Eye (tissue), 1 donor: ENCODE measurements at regions not wholly inside any gene's neighbourhood (a gene's known extent, or its start where the extent isn't known, plus 50 kb on each side); places are given as distances from the start of the nearest gene placed in this dataset.

Experiments
- DNase-seq: peaks from one replicate; pipeline ENCODE4 v3.0.0-alpha.2; 2015

- DNase-seq: no peak
These were observed 88.3 kb upstream of the PLEKHG7 start for GRCh38 chr12:92614502-92614901.

DNA sequence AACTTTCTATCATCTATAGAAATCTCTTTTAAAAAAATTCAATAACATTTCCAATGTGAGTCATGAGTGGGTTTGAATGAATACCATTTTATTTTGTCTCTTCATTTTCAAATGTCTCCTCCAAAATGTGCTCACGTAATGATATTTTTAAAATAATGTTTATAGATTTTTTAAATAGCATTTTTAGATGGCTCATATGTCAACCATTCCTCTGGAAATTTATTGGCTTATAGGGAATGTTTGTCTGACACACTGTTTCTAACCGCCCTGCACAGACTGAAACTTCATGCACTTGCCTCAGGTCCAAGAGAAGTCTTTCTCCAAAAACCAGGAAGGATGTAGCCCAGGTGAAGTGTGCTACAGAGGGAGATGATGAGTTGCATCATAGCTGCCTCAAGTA lies 88.8 kb upstream of the PLEKHG7 start:
- no peak for DNase-seq

GRCh38 chr12:92612611-92613010 lies 90.2 kb upstream of the PLEKHG7 start:
- no peak for DNase-seq

GRCh38 chr12:92608151-92609091 lies 94.4 kb upstream of the PLEKHG7 start:
- peak; percentile 56 for DNase-seq

- no peak for DNase-seq
These were observed 95.8 kb upstream of the PLEKHG7 start for GRCh38 chr12:92606956-92607355.

DNA sequence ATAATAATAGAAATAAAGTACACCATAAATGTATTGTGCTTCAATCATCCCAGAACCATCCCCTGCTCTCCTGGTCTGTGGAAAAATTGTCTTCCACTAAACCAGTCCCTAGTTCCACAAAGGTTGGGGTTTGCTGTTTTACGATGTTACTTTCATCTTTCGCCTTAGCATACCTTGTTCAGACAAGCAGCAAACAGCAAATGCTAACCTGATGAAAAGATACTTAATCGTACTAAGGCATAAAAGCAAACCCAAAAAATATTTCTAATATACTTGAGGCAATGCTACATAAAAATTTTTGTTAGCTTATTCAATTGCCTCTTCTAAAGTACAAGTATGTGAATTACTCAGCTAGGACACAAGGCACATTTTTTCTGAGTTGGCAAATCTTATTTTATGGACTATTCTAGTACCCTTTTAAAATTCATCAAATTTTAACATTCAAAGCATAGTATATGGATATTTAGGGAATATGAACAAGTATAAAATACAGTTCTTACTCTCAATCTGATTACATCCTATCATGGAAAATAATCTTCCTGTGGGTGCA lies 97.1 kb upstream of the PLEKHG7 start:
- DNase-seq: no peak

DNA sequence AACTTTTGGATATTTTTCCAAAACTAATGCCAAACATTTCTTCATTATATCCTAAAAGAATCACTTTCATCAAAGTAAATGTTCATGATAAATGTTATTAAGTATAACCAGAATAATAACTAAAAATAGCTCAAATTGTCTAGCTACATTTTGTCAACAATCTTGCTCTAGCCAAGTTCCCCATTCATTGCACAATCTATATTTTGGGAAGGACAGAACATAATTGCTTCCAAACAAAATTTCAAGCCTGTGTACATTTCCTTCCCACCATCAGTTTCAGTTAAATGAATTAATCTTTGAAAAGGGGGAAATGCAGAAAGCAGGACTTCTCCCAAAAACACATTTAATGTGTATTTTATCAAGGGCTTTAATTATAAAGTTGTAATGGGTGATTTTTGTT lies 98.0 kb upstream of the PLEKHG7 start:
- no peak for DNase-seq

DNA sequence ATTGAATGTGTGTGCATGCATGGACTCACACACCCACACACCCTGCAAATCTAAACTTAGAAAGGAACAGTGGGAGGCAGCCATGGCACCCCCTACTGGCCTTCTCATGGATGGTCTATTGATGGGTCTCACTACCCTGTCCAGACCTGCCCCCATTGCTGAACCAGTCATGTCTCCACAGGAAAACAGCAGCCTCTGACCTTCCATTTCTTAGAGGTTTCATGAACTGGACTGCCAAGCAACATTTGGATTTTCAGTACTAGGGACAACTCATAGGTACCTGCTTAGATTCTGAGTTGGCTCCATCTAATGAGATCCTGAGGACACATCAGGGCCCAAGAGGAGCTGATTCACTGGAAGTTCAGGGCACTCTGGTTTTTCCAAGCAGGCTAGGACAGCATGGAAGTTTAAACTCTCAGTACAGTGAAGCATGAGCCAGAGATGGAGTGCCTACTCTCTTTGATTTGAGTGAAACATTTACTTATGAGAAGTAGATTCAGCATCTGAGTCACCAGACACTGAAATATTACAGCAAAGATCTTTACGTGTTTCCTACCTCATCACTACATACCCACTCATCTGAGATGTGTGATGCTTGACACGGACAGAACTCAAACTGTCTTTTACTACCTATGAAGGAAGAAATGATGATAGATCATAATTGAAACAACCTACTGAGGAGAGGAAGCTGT lies 98.9 kb upstream of the PLEKHG7 start:
- DNase-seq: no peak

GRCh38 chr12:92602930-92603623 lies 99.7 kb upstream of the PLEKHG7 start:
- DNase-seq: no peak

- DNase-seq: no peak
These were observed 100.3 kb upstream of the PLEKHG7 start for GRCh38 chr12:92602476-92602875.

DNA sequence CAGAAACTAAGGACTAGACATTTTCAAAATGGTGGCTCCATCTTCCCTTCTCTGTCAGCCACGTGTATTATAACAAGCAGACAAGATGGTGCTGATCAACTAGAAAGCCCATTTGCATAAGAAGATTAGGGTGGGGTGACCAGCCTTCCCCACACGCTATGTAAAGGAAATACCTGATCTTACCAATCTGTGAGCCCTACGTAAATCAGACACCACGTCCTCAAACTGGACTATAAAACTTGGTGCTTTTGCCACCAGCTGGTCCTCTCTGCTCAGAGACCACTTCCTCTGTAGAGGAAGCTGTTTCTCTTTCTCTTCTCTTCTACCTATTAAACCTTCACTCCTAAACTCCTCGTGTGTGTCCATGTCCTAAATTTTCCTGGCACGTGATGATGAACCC lies 101.1 kb upstream of the PLEKHG7 start:
- no peak for DNase-seq

DNA sequence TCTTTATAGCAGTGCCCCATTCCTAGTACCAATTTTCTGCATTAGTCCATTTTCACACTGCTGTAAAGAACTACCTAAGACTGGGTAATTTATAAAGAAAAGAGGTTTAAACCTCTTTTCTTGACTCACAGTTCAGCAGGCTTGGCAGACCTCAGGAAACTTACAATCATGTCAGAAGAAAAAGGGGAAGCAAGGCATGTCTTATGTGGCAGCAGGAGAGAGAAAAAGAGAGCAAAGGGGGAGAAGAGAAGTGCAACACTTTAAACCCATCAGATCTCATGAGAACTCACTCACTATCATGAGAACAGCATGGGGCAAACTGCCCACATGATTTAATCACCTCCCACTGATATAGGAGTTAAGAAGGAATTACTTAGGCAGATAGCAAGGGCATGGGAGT lies 101.6 kb upstream of the PLEKHG7 start:
- no peak for DNase-seq

- no peak for DNase-seq
These were observed 102.7 kb upstream of the PLEKHG7 start for GRCh38 chr12:92600052-92600451.

GRCh38 chr12:92597997-92598396 lies 104.8 kb upstream of the PLEKHG7 start:
- DNase-seq: no peak

DNA sequence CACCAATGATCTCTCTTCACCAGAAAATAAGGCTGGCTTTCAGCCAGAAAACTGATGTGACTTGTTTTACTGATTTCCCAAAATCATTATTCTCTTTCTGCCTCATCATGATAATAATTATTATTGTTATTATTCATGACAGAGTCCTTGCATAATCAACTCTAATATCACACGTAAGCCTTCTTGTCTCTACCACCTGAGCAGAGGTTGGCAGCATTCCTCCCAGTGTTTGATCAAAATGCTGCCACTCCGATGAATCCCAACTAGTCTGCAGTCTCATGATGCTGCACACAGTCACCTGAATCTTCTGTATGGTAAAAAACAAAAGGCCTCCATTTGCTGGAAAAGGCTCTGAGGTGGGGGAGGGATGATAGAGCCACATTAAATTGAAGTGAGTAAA lies 105.7 kb upstream of the PLEKHG7 start:
- DNase-seq: no peak

DNA sequence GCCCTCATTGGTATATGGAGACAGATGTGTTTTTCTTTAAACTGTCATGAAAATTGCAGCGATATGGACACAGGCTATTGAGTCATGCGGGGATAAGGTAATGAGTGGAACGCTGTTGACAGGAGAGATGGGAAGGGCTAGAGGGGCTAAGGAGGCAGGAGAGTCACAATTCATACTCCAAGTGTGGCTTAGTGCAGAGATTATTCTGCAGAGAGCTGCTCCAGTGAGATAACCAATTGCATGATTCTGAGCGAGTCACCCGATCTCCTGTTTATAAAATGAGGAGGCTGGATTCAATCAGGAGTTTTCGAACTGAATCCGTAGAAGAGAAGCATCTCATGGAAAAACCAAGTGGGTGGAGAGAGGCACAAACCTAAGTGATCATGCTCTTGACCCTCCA lies 106.4 kb upstream of the PLEKHG7 start:
- peak; percentile 30 for DNase-seq

DNA sequence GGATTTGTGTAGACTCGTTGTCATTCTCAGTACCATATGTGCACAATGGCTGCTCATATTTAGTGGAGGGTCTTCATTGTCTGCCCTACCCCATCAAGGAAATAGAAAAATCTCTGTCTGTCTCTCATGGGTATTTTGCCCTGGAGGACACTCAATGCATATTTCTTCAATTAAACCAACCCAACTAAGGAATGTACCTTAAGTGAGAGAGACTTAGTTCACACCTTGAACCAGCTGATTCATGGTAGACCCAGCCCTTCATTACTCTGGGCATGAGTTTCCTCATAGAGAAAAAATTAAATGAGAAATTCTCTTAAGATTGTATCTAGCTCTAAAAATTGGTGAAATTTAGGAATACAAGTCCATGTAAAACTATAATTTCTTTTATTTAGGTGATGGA lies 107.1 kb upstream of the PLEKHG7 start:
- DNase-seq: no peak

- no peak for DNase-seq
These were observed 108.9 kb upstream of the PLEKHG7 start for GRCh38 chr12:92593734-92594402.

DNA sequence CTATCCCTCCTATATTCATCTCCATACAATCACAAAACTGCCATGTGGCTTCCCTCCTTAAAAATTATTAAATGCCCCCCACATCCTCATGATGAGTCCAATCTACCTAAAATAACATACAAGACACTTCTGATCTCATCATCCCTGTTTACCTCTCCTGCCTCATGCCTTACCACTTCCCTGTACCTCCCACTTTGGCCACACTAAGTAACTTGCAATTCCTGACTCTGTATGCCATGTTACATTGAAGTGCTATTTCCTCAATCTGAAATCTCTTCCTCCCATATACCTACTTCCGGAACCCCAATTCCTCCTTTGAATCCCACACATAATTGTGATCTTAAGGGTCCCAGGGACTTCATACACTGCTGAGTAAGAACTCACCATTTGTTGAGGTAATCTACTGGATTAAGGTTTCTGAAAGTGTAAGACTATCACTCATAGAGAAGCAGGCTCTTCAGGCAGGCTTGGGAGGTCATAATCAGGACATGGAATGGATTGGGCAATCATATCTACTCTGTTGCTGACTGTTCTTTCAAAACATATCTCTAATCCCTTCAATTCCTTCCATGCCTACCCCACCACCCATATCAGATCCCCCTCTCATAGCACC lies 117.6 kb upstream of the PLEKHG7 start:
- no peak for DNase-seq

- DNase-seq: no peak
These were observed 118.9 kb upstream of the PLEKHG7 start for GRCh38 chr12:92583910-92584309.

DNA sequence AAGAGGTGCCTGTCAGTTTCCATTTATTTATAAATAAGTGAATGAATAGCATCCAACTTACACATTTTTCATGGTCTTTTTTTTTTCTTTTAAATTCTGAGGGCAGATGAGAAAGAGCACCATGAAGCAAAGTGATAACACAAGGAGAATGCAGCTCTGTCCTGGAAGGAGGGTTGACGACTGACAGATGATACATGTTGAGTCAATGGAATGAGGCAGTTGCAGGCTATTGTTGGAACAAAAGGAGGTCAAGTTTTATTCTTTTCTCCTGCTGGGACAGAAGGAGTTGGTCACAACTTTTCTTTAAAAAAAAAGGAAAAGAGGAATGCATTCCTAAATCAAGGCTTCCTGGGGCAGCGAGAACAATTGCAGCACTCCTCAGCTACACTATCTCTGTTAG lies 119.9 kb upstream of the PLEKHG7 start:
- peak; percentile 59 for DNase-seq

DNA sequence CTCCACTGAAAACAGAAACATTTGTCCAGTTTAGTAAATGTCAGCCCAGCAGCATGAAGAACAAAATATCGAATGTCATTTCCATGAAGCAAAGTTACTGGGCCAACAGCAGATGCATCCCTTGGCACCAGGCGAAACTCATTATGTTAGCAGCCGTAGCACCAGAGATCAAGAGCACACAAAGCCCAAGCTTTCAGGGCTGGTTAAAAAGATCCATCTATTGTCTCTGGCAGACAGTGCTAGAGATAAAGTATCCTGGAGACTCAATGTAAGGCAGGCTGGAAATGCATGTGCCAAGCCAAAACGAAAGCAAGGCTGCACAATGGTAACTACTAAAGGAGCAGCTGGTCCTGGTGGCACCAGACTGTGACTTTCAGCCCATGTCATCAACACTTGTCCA lies 120.3 kb upstream of the PLEKHG7 start:
- no peak for DNase-seq
